B cell (primary cell): ENCODE measurements at regions not wholly inside any gene's neighbourhood (a gene's known extent, or its start where the extent isn't known, plus 50 kb on each side); places are given as distances from the start of the nearest gene placed in this dataset.

Experiments used
- ATAC-seq: fragments of 200-7000 bp; cut with Tn5 transposase; one replicate; pipeline ENCODE4 v1.10.0; 2021; ENCODE audit warnings: low read depth, mild to moderate bottlenecking, moderate number of reproducible peaks, moderate library complexity
- CTCF ChIA-PET: fragments of 350-600 bp; sonication (Branson Sonifier 250); formaldehyde crosslinking; loops from one replicate; lab custom pipeline; 2021; ENCODE audit warnings: antibody characterized with exemption, inconsistent platforms; lab: Charles Lee
- POLR2A ChIA-PET: fragments of 350-600 bp; sonication (Branson Sonifier 250); formaldehyde crosslinking; loops from one replicate; lab custom pipeline; 2021; ENCODE audit warnings: antibody characterized with exemption; lab: Charles Lee
- DNase-seq: peaks from one replicate; pipeline ENCODE4 v3.0.0; 2013
- H2AFZ ChIP-seq: 2 replicates; pipeline ENCODE4 v1.6.1; 2012; ENCODE audit warnings: mild to moderate bottlenecking, low read depth, low read length; ENCODE audit not compliant: insufficient read depth, poor library complexity, severe bottlenecking
- H3K27ac ChIP-seq, 2 donors: 1 replicate in 1 of 2; 2 replicates in 1 of 2; pipeline ENCODE4 v1.5.1; 2012 to 2013; ENCODE audit warnings: low read length in 2 of 2, mild to moderate bottlenecking in 2 of 2, moderate library complexity in 1 of 2
- H3K27me3 ChIP-seq, 4 experiments: fragments of 200-600 bp in 1 of 4; sonication (generic) in 1 of 4; replicated peaks in 1 of 4; 1 replicate in 2 of 4; 2 replicates in 2 of 4; pipeline versions ENCODE4 v1.6.1 to v1.7.0; 2013 to 2016; ENCODE audit warnings: low read length in 3 of 4, mild to moderate bottlenecking in 2 of 4, mixed read lengths in 1 of 4, moderate library complexity in 1 of 4; ENCODE audit not compliant: insufficient read depth in 4 of 4, control insufficient read depth in 3 of 4; ENCODE audit errors: control extremely low read depth in 1 of 4
- H3K36me3 ChIP-seq, 2 experiments: replicated peaks in 1 of 2; 1 replicate in 1 of 2; 2 replicates in 1 of 2; pipeline versions ENCODE4 v1.6.1 to v1.7.1; 2013; ENCODE audit warnings: low read length in 1 of 2; ENCODE audit not compliant: insufficient read depth in 2 of 2, control insufficient read depth in 1 of 2; ENCODE audit errors: control extremely low read depth in 1 of 2, extremely low read depth in 1 of 2
- H3K4me1 ChIP-seq, 2 donors: fragments of 200-600 bp in 1 of 2; sonication (generic) in 1 of 2; 1 replicate in 1 of 2; 2 replicates in 1 of 2; pipeline versions ENCODE4 v1.5.1 to v1.6.1; 2013 to 2017; ENCODE audit warnings: low read length in 2 of 2; ENCODE audit not compliant: control insufficient read depth in 2 of 2, insufficient read depth in 2 of 2
- H3K4me2 ChIP-seq: replicated peaks from 2 replicates; pipeline ENCODE3; 2012; ENCODE audit warnings: mild to moderate bottlenecking, low read depth, low read length; ENCODE audit not compliant: poor library complexity, severe bottlenecking
- H3K4me3 ChIP-seq, 5 experiments: fragments of 200-600 bp in 1 of 5; sonication (generic) in 1 of 5; 1 replicate in 3 of 5; 2 replicates in 2 of 5; pipeline versions ENCODE4 v1.5.1 to v1.7.0; 2011 to 2016; ENCODE audit warnings: low read length in 4 of 5, mild to moderate bottlenecking in 4 of 5, low read depth in 2 of 5, control low read depth in 1 of 5, moderate library complexity in 1 of 5; ENCODE audit not compliant: insufficient read depth in 1 of 5; ENCODE audit errors: control extremely low read depth in 1 of 5, extremely low read depth in 1 of 5
- H3K79me2 ChIP-seq: fragments of 200-600 bp; sonication (generic); one replicate; pipeline ENCODE4 v1.6.0; 2016; ENCODE audit warnings: low read length; ENCODE audit not compliant: control insufficient read depth, insufficient read depth
- H3K9ac ChIP-seq: fragments of 200-600 bp; sonication (generic); 2 replicates; pipeline ENCODE4 v1.6.1; 2017; ENCODE audit warnings: mild to moderate bottlenecking, low read length, moderate library complexity
- H3K9me3 ChIP-seq, 3 donors: one replicate each; pipeline versions ENCODE4 v1.6.1 to v1.7.1; 2013; ENCODE audit warnings: low read length in 2 of 3; ENCODE audit not compliant: control insufficient read depth in 2 of 3, insufficient read depth in 1 of 3; ENCODE audit errors: control extremely low read depth in 1 of 3
- H4K20me1 ChIP-seq: 2 replicates; pipeline ENCODE4 v1.6.0; 2012; ENCODE audit warnings: mild to moderate bottlenecking, low read length; ENCODE audit not compliant: insufficient read depth, control insufficient read depth, poor library complexity, severe bottlenecking
- H3K27ac Mint-ChIP-seq: one replicate; pipeline ENCODE4 v1.8.0; 2021; ENCODE audit warnings: mixed read lengths
- H3K27me3 Mint-ChIP-seq: one replicate; pipeline ENCODE4 v1.8.0; 2021; ENCODE audit warnings: mixed read lengths
- H3K4me1 Mint-ChIP-seq: one replicate; pipeline ENCODE4 v1.8.0; 2021; ENCODE audit warnings: mixed read lengths
- H3K4me3 Mint-ChIP-seq: one replicate; pipeline ENCODE4 v1.8.0; 2021; ENCODE audit warnings: mixed read lengths
- H3K9me3 Mint-ChIP-seq: one replicate; pipeline ENCODE4 v1.8.0; 2022; ENCODE audit warnings: mixed read lengths; ENCODE audit not compliant: insufficient read depth
- CTCF ChIP-seq: fragments of 200-600 bp; IDR thresholded peaks from one replicate; pipeline ENCODE4 v1.8.0; 2022; ENCODE audit warnings: antibody characterized with exemption, mild to moderate bottlenecking
- EZH2 ChIP-seq: IDR thresholded peaks from 2 replicates; pipeline ENCODE4 v1.6.1; 2012; ENCODE audit warnings: borderline replicate concordance, low read depth, mild to moderate bottlenecking, moderate library complexity, low read length; ENCODE audit not compliant: insufficient read depth, poor library complexity, severe bottlenecking
- WGBS: methylation state at CpG from one replicate; pipeline ENCODE4 v1.1.5; 2013; ENCODE audit warnings: missing lambda C conversion rate; ENCODE audit not compliant: insufficient coverage; 5-methylcytosine and 5-hydroxymethylcytosine counted together
- intact Hi-C: fragments of 100-400 bp; cut with micrococcal nuclease; formaldehyde crosslinking; loops from one replicate; pipeline ENCODE4 v1.10.0; 2022

GRCh38 chr1:199298825-199299224, 660.0 kb downstream of the PTPRC start:
- DNase-seq (no peak), ATAC-seq (no peak)
- Histone ChIP-seq H3K27ac (no peak overlapping the region), H3K4me2 (no peak overlapping the region), H3K27me3 (no peaks in the 10 kb centered on the region), H3K36me3 (no peaks in the 10 kb centered on the region), H4K20me1 (no peaks in the 10 kb centered on the region), H3K4me1 (no peaks in the 10 kb centered on the region), H3K9ac (no peak overlapping the region), H3K79me2 (no peaks in the 10 kb centered on the region), H3K9me3 (no peaks in the 10 kb centered on the region), H2AFZ (no peak overlapping the region), H3K4me3 (no peak overlapping the region)
- no CpG with 5 or more reads among the region's 3 CpGs for WGBS
- Mint-ChIP-seq H3K27me3 (peaks cover 3% of the 10 kb centered on the region), H3K27ac (no peak overlapping the region), H3K4me1 (no peaks in the 10 kb centered on the region), H3K4me3 (no peak overlapping the region), H3K9me3 (no peaks in the 10 kb centered on the region)
- intact Hi-C loops, result no loop called here
- ChIA-PET CTCF (no interaction called here), POLR2A (no interaction called here)
- TF ChIP-seq CTCF (no peak), EZH2 (no peak)

- ATAC-seq (no peak), DNase-seq (no peak)
- Histone ChIP-seq H3K79me2 (no peaks in the 10 kb centered on the region), H4K20me1 (no peaks in the 10 kb centered on the region), H3K4me3 (no peak overlapping the region), H3K9me3 (no peaks in the 10 kb centered on the region), H3K36me3 (no peaks in the 10 kb centered on the region), H3K27ac (no peak overlapping the region), H3K27me3 (no peaks in the 10 kb centered on the region), H2AFZ (no peak overlapping the region), H3K4me2 (no peak overlapping the region), H3K4me1 (no peaks in the 10 kb centered on the region), H3K9ac (no peak overlapping the region)
- intact Hi-C loops, result no loop called here
- ChIA-PET POLR2A (no interaction called here), CTCF (no interaction called here)
- peaks cover 3% of the 10 kb centered on the region for H3K27me3 Mint-ChIP-seq
- H3K27ac Mint-ChIP-seq, result no peak overlapping the region
- no peaks in the 10 kb centered on the region for H3K4me1 Mint-ChIP-seq
- no peak for TF ChIP-seq EZH2
- no peak for TF ChIP-seq CTCF
- no peak overlapping the region for H3K4me3 Mint-ChIP-seq
- no peaks in the 10 kb centered on the region for H3K9me3 Mint-ChIP-seq
Observed at GRCh38 chr1:199301472-199302217, 662.8 kb downstream of the PTPRC start.
